CD4-positive, alpha-beta T cell (primary cell): ENCODE measurements at regions not wholly inside any gene's neighbourhood (a gene's known extent, or its start where the extent isn't known, plus 50 kb on each side); places are given as distances from the start of the nearest gene placed in this dataset.

ENCODE experiments used
- ATAC-seq: fragments of 200-7000 bp; cut with Tn5 transposase; one replicate; pipeline ENCODE4 v1.10.0; 2022; ENCODE audit warnings: mild to moderate bottlenecking; ENCODE audit not compliant: poor library complexity
- CTCF ChIA-PET: fragments of 350-600 bp; sonication (Branson Sonifier 250); formaldehyde crosslinking; loops from one replicate; lab custom pipeline; 2021; ENCODE audit warnings: antibody characterized with exemption, inconsistent platforms; lab: Charles Lee
- POLR2A ChIA-PET: fragments of 350-600 bp; sonication (Branson Sonifier 250); formaldehyde crosslinking; loops from one replicate; lab custom pipeline; 2021; ENCODE audit warnings: antibody characterized with exemption, inconsistent platforms; lab: Charles Lee
- DNase-seq, 14 experiments: peaks; one replicate each; pipeline ENCODE4 v3.0.0-alpha.2; 2013 to 2020; ENCODE audit warnings: mixed read lengths in 2 of 14
- H3K27ac ChIP-seq, 2 donors: one replicate each; pipeline versions ENCODE4 v1.5.1 to v1.7.0; 2013; ENCODE audit warnings: low read length in 2 of 2, low read depth in 1 of 2, mild to moderate bottlenecking in 1 of 2
- H3K27me3 ChIP-seq, 2 experiments: 1 replicate in 1 of 2; 2 replicates in 1 of 2; pipeline versions ENCODE4 v1.6.1 to v1.7.0; 2013; ENCODE audit warnings: low read length in 2 of 2, control low read depth in 1 of 2, mild to moderate bottlenecking in 1 of 2, moderate library complexity in 1 of 2; ENCODE audit not compliant: insufficient read depth in 2 of 2, control insufficient read depth in 1 of 2
- H3K36me3 ChIP-seq: one replicate; pipeline ENCODE4 v1.6.1; 2013; ENCODE audit warnings: low read length, control low read depth; ENCODE audit not compliant: insufficient read depth
- H3K4me1 ChIP-seq: one replicate; pipeline ENCODE4 v1.6.1; 2013; ENCODE audit warnings: low read length, control low read depth; ENCODE audit not compliant: insufficient read depth
- H3K4me3 ChIP-seq: one replicate; pipeline ENCODE4 v1.5.1; 2013; ENCODE audit warnings: mild to moderate bottlenecking, low read length, moderate library complexity
- H3K9me3 ChIP-seq, 2 experiments: 1 replicate in 1 of 2; 2 replicates in 1 of 2; pipeline versions ENCODE4 v1.6.1 to v1.7.0; 2013; ENCODE audit warnings: low read length in 2 of 2, mild to moderate bottlenecking in 2 of 2, control low read depth in 1 of 2, moderate library complexity in 1 of 2; ENCODE audit not compliant: control insufficient read depth in 1 of 2, insufficient read depth in 1 of 2
- H3K27ac Mint-ChIP-seq: one replicate; pipeline ENCODE4 v1.8.0; 2020; ENCODE audit warnings: mixed read lengths
- H3K27me3 Mint-ChIP-seq: one replicate; pipeline ENCODE4 v1.8.0; 2021; ENCODE audit warnings: mixed read lengths
- H3K36me3 Mint-ChIP-seq: one replicate; pipeline ENCODE4 v1.8.0; 2021; ENCODE audit warnings: low read depth, mixed read lengths
- H3K4me1 Mint-ChIP-seq: one replicate; pipeline ENCODE4 v1.8.0; 2021; ENCODE audit warnings: low read depth, mixed read lengths
- H3K4me3 Mint-ChIP-seq: one replicate; pipeline ENCODE4 v1.8.0; 2020; ENCODE audit warnings: mild to moderate bottlenecking, mixed read lengths
- H3K9me3 Mint-ChIP-seq: one replicate; pipeline ENCODE4 v1.8.0; 2020; ENCODE audit warnings: mixed read lengths
- CTCF ChIP-seq: fragments of 200-600 bp; IDR thresholded peaks from one replicate; pipeline ENCODE4 v1.8.0; 2022; ENCODE audit warnings: antibody characterized with exemption, mild to moderate bottlenecking
- intact Hi-C, 2 experiments: fragments of 100-400 bp; cut with DNase I in 1 of 2; cut with micrococcal nuclease in 1 of 2; formaldehyde crosslinking; loops; one replicate each; pipeline versions ENCODE4 v1.15.1 to v1.9.0; 2023 to 2025; cut with DNase I, micrococcal nuclease

- H3K27me3 ChIP-seq = no peaks in the 10 kb centered on the region
- no peak overlapping the region for H3K4me3 ChIP-seq
- H3K4me1 Mint-ChIP-seq = no peaks in the 10 kb centered on the region
- CTCF ChIA-PET = no interaction called here
- intact Hi-C loops = no loop called here
- H3K9me3 Mint-ChIP-seq = no peaks in the 10 kb centered on the region
- no peak overlapping the region for H3K27ac Mint-ChIP-seq
- no peak for TF ChIP-seq CTCF
- no peaks in the 10 kb centered on the region for H3K36me3 ChIP-seq
- H3K9me3 ChIP-seq = no peaks in the 10 kb centered on the region
- no peak for ATAC-seq
- no peaks in the 10 kb centered on the region for H3K36me3 Mint-ChIP-seq
- no peak overlapping the region for H3K27ac ChIP-seq
- H3K4me1 ChIP-seq = no peaks in the 10 kb centered on the region
- peaks cover 5% of the 10 kb centered on the region for H3K27me3 Mint-ChIP-seq
- no peak overlapping the region for H3K4me3 Mint-ChIP-seq
- DNase-seq = no peak
- POLR2A ChIA-PET = no interaction called here
Measured at GRCh38 chr16:87094556-87094865, 222.7 kb downstream of the C16orf95 start.

- no peak for ATAC-seq
- H3K9me3 ChIP-seq = no peaks in the 10 kb centered on the region
- no peak for DNase-seq
- Mint-ChIP-seq H3K4me1 (no peaks in the 10 kb centered on the region), H3K27me3 (peaks cover 5% of the 10 kb centered on the region), H3K4me3 (no peak overlapping the region), H3K36me3 (no peaks in the 10 kb centered on the region), H3K9me3 (no peaks in the 10 kb centered on the region), H3K27ac (no peak overlapping the region)
- ChIA-PET POLR2A (no interaction called here), CTCF (no interaction called here)
- no peak overlapping the region for H3K27ac ChIP-seq
- H3K4me3 ChIP-seq = no peak overlapping the region
- no peaks in the 10 kb centered on the region for H3K36me3 ChIP-seq
- intact Hi-C loops = no loop called here
- no peak for TF ChIP-seq CTCF
- H3K4me1 ChIP-seq = no peaks in the 10 kb centered on the region
- no peaks in the 10 kb centered on the region for H3K27me3 ChIP-seq
Measured at GRCh38 chr16:87095271-87095670, 221.9 kb downstream of the C16orf95 start.

- POLR2A ChIA-PET = no interaction called here
- Histone ChIP-seq H3K4me3 (no peak overlapping the region), H3K27me3 (no peaks in the 10 kb centered on the region), H3K27ac (no peak overlapping the region), H3K9me3 (no peaks in the 10 kb centered on the region), H3K36me3 (no peaks in the 10 kb centered on the region), H3K4me1 (no peaks in the 10 kb centered on the region)
- Mint-ChIP-seq H3K36me3 (no peaks in the 10 kb centered on the region), H3K4me1 (no peaks in the 10 kb centered on the region), H3K4me3 (no peak overlapping the region), H3K27ac (no peak overlapping the region), H3K9me3 (no peaks in the 10 kb centered on the region), H3K27me3 (peaks cover 5% of the 10 kb centered on the region)
- CTCF ChIA-PET = no interaction called here
- DNase-seq (no peak), ATAC-seq (no peak)
- intact Hi-C loops = no loop called here
- no peak for TF ChIP-seq CTCF
Measured at GRCh38 chr16:87096746-87097333, 220.4 kb downstream of the C16orf95 start.
